ENCODE measurements at regions not wholly inside any gene's neighbourhood (a gene's known extent, or its start where the extent isn't known, plus 50 kb on each side); places are given as distances from the start of the nearest gene placed in this dataset.

DNA sequence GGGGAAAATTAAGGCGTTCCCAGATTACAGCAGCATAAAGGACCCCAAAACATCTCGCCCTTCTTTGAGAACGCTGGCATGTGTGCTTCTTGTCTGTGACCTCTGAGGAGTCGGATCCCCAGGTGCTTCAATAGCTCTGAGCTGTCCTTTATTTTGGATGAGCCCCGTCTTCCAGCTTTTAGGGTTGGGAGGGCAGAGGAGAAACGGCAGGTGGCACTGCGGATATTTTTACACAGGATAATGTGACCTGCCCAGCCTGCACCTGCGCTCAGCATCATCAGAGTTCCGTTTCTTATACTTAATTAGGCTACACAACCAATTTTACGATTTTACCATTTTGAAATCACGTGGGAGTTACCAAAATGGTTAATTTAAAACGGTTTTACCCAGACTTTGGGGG lies 147.7 kb upstream of the RPS6KA2 start:
- no peak for TF ChIP-seq CTCF (IDR thresholded peaks at IDR 0.05)
- Histone ChIP-seq H3K27me3 (peaks cover 0 to 9% of the 10 kb centered on the region in 2 donors), H3K4me1 (no peaks in the 10 kb centered on the region), H3K4me3 (no peak overlapping the region), H3K27ac (no peak overlapping the region), H3K36me3 (no peaks in the 10 kb centered on the region), H3K9me3 (no peaks in the 10 kb centered on the region)
- intact Hi-C loops (cut with DNase I; ENCODE audit: low total_unique reads): loop anchor here (10.0 kb wide), 1 partner anchor 220 kb away; the partner anchor contains the start of gene CEP43
- no peak for DNase-seq

GRCh38 chr6:166774292-166774691 lies 147.2 kb upstream of the RPS6KA2 start:
- intact Hi-C loops (cut with DNase I; ENCODE audit: low total_unique reads): loop anchor here (10.0 kb wide), 1 partner anchor 221 kb away; the partner anchor contains the start of gene CEP43
- TF ChIP-seq CTCF (IDR thresholded peaks at IDR 0.05): no peak
- peaks cover 0 to 9% of the 10 kb centered on the region in 2 donors for H3K27me3 ChIP-seq
- no peak for DNase-seq
- H3K36me3 ChIP-seq: no peaks in the 10 kb centered on the region
- no peaks in the 10 kb centered on the region for H3K9me3 ChIP-seq
- H3K4me1 ChIP-seq: no peaks in the 10 kb centered on the region
- H3K4me3 ChIP-seq: no peak overlapping the region
- no peak overlapping the region for H3K27ac ChIP-seq

- H3K9me3 ChIP-seq: no peaks in the 10 kb centered on the region
These were observed 145.5 kb upstream of the RPS6KA2 start for GRCh38 chr6:166772518-166772917.

DNA sequence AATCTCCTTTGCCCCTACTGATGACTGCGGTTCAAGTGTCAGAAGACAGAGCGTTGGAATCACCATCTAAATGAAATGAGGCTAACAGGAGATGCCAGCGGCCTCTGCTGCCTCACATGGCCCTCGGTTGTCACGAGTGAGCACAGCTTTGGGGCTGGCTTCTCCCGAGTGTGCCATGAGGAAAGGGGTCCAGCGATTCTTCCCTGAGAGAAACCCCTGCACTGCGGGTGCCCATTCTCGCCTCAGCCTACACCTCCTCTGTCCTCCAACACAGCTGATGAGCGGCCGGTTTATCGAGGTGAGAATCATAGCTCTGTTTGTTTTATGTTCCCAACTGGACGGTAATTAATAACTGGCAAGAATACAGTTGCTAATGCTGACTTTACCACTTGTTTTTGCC lies 144.7 kb upstream of the RPS6KA2 start:
- Histone ChIP-seq H3K4me3 (no peak overlapping the region), H3K27me3 (peaks cover 0 to 9% of the 10 kb centered on the region in 2 donors), H3K9me3 (no peaks in the 10 kb centered on the region), H3K36me3 (no peaks in the 10 kb centered on the region), H3K27ac (no peak overlapping the region), H3K4me1 (no peaks in the 10 kb centered on the region)
- DNase-seq: no peak
- TF ChIP-seq CTCF (IDR thresholded peaks at IDR 0.05): no peak
- intact Hi-C loops (cut with DNase I; ENCODE audit: low total_unique reads): loop anchor here (10.0 kb wide), 1 partner anchor 223 kb away; the partner anchor contains the start of gene CEP43

More at GRCh38 chr6:166772518-166772917, 145.5 kb upstream of the RPS6KA2 start:
- no peak overlapping the region for H3K27ac ChIP-seq
- intact Hi-C loops (cut with DNase I; ENCODE audit: low total_unique reads): loop anchor here (10.0 kb wide), 1 partner anchor 222 kb away; the partner anchor contains the start of gene CEP43
- DNase-seq: no peak
- no peak for TF ChIP-seq CTCF (IDR thresholded peaks at IDR 0.05)
- no peaks in the 10 kb centered on the region for H3K36me3 ChIP-seq
- no peak overlapping the region for H3K4me3 ChIP-seq
- H3K4me1 ChIP-seq: no peaks in the 10 kb centered on the region
- H3K27me3 ChIP-seq: peaks cover 0 to 9% of the 10 kb centered on the region in 2 donors

GRCh38 chr6:166770216-166771116 lies 143.4 kb upstream of the RPS6KA2 start:
- Histone ChIP-seq H3K4me3 (no peak overlapping the region), H3K9me3 (no peaks in the 10 kb centered on the region), H3K27me3 (peaks cover 0 to 4% of the 10 kb centered on the region in 2 donors), H3K27ac (no peak overlapping the region), H3K36me3 (no peaks in the 10 kb centered on the region), H3K4me1 (no peaks in the 10 kb centered on the region)
- intact Hi-C loops (cut with DNase I; ENCODE audit: low total_unique reads): loop anchor here (10.0 kb wide), 1 partner anchor 224 kb away; the partner anchor contains the start of gene CEP43
- no peak for DNase-seq
- no peak for TF ChIP-seq CTCF (IDR thresholded peaks at IDR 0.05)
